Stimulated activated CD4-positive, alpha-beta T cell treated with anti-CD3 and anti-CD28 coated beads, Interleukin-15, amount 100 ng/mL, for 24 hours (primary cell): ENCODE measurements at regions not wholly inside any gene's neighbourhood (a gene's known extent, or its start where the extent isn't known, plus 50 kb on each side); places are given as distances from the start of the nearest gene placed in this dataset.
"Not testable (repeated sequence)": the region's sequence is repeated elsewhere in the genome, so short reads cannot be mapped to it uniquely, and the experiment has no call there.

ENCODE experiments used
- DNase-seq: peaks from one replicate; pipeline ENCODE4 v3.0.0-alpha.2; 2020

- DNase-seq: no peak
These were observed 82.5 kb upstream of the LCORL start for GRCh38 chr4:18103876-18104605.

- DNase-seq: no peak
These were observed 79.1 kb upstream of the LCORL start for GRCh38 chr4:18100657-18101056.

- not testable (repeated sequence) for DNase-seq
These were observed 68.9 kb upstream of the LCORL start for GRCh38 chr4:18090447-18090846.

- DNase-seq: no peak
These were observed 60.7 kb upstream of the LCORL start for GRCh38 chr4:18082236-18082635.

GRCh38 chr4:18081708-18082107, 60.2 kb upstream of the LCORL start:
- DNase-seq: no peak

- DNase-seq: no peak
These were observed 56.3 kb upstream of the LCORL start for GRCh38 chr4:18077808-18078207.

GRCh38 chr4:18075823-18076433, 54.4 kb upstream of the LCORL start:
- peak; percentile 45 for DNase-seq

GRCh38 chr4:18071894-18072293, 50.3 kb upstream of the LCORL start:
- DNase-seq: no peak
